Transverse colon (tissue), 4 donors: ENCODE measurements at regions not wholly inside any gene's neighbourhood (a gene's known extent, or its start where the extent isn't known, plus 50 kb on each side); places are given as distances from the start of the nearest gene placed in this dataset.

ENCODE experiments used
- CTCF ChIP-seq, 5 experiments: fragments of 200-600 bp in 3 of 5; fragments of 450-650 bp in 2 of 5; sonication (generic) in 3 of 5; IDR thresholded peaks; 1 replicate in 2 of 5; 2 replicates in 3 of 5; pipeline ENCODE4 v1.5.1; 2016 to 2017; ENCODE audit warnings: antibody characterized with exemption in 5 of 5, inconsistent platforms in 3 of 5, mild to moderate bottlenecking in 2 of 5, moderate library complexity in 1 of 5
- EP300 ChIP-seq: sonication (generic); formaldehyde crosslinking; IDR thresholded peaks from one replicate; pipeline ENCODE4 v1.6.1; 2017; ENCODE audit warnings: antibody characterized with exemption, low read depth
- POLR2A ChIP-seq: fragments of 450-650 bp; IDR thresholded peaks from one replicate; pipeline ENCODE4 v1.6.1; 2016; ENCODE audit warnings: antibody characterized with exemption, mild to moderate bottlenecking, moderate library complexity
- POLR2AphosphoS5 ChIP-seq, 3 donors: sonication (generic); formaldehyde crosslinking; IDR thresholded peaks; one replicate each; pipeline ENCODE4 v1.6.1; 2016; ENCODE audit warnings: antibody characterized with exemption in 3 of 3

GRCh38 chr1:68365709-68366382, 83.9 kb downstream of the RPE65 start:
- TF ChIP-seq CTCF (IDR thresholded peaks at IDR 0.05) (no peak), POLR2A (no peak), EP300 (no peak), POLR2AphosphoS5 (IDR thresholded peaks at IDR 0.05) (no peak)
